ENCODE measurements at regions not wholly inside any gene's neighbourhood (a gene's known extent, or its start where the extent isn't known, plus 50 kb on each side); places are given as distances from the start of the nearest gene placed in this dataset.
A peak's percentile ranks its signal among the peaks of the same experiment; 100 is the strongest.

GRCh38 chr5:103374473-103374963, 116.0 kb downstream of the MACIR start:
- no peak for DNase-seq

DNA sequence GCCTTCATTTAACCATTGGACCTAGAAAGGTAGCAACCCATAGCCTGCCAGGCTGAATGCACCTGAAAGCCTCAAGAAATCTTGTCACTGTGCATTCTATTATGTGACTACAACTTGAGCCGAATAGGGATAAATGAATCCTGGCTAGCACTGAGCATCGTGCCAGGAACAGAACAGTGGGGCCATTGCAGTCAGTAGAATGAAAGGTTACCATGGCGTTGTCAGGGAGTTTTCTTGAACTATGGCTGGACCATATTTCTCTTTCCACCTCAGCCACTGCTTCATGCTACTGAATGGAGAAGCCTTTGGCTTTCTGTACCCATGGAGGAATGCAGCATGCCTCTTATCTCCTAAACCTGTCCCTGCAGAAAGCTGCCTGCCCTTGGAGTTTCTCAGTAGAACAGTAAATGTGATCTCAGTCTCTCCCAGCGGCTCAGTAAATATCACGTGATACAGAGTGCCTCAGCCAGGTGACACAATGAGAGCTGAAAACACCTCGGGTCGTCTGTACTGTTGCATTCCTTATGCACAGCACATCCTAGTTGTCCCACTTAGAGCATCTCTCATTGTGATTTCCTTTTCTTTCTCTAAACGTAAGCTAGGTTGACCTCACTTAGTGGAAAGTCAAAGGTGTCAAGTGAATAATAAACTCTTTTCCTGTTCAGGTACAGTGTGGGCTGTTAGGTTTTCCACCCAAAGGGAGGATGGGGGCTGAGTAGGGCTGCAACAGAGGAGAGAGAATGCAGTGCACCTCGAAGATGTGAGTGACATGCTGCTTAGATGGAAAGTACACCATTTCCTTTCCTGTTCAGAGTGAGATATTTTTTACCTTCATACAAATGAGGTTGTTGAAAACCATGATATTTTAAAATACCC, 115.3 kb downstream of the MACIR start:
- no peak for DNase-seq

- DNase-seq, result no peak
Measured at GRCh38 chr5:103371046-103371607, 112.6 kb downstream of the MACIR start.

DNA sequence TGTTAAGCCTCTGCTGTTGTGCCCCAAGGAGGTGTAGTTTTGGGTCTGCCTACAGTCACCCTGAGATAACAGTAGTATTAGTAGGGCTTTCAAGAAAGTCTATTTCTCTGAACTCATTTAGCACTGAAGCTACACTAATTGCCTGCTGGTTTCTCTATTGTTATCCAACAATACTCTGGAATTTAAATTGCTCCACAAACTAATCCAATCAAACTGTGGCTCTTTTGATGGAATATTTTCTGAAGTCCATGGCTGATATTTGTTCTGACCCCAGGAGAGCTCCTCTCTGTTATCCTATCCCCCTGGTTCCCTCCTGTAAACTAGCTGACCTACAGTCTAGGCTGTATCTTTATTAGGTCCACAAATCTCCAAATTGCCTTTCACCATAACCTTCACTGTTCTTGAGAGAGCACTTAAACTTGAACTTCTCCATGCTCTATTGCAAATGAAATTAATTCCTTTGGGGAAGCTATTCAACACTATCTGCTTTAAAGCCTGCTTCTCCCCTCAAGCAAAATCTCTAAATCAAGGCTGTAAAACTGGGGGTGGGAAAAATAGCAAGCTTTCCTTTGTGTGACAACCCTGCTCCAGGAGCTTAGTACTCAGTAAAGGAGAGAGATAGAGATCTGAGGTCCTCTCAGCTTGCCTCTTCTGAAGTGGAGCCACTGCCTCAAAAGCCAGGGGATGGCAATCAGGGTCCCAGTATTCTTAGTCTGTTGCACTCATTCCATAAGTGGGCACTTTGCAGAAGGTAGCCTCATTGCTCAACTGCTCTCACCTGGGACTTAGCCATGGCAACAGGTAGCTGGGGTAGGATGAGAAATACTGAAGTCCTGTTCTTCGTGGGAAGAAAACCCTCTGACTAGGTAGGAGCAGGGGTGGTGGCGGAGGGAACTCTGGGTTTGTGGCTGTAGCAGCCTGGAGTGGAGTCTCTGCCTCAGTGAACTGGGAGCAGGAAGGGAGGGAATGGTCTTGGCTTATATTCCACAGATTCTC, 110.9 kb downstream of the MACIR start:
- no peak for DNase-seq

DNA sequence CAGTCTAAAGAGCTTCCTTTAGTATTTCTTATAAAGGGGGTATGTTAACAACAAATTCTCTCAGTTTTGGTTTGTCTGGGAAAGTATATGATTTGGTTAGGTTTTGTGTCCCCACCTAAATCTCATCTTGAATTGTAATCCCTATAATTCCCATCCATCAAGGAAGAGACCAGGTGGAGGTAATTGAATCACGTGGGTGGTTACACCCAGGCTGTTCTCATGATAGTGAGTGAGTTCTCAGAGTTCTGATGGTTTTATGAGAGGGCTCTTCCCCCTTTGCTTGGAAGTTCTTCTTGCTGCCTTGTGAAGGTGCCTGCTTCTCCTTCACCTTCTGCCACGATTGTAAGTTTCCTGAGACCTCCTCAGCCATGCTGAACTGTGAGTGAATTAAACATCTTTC, 109.1 kb downstream of the MACIR start:
- no peak for DNase-seq

GRCh38 chr5:103366918-103367549, 108.5 kb downstream of the MACIR start:
- DNase-seq, result no peak

DNA sequence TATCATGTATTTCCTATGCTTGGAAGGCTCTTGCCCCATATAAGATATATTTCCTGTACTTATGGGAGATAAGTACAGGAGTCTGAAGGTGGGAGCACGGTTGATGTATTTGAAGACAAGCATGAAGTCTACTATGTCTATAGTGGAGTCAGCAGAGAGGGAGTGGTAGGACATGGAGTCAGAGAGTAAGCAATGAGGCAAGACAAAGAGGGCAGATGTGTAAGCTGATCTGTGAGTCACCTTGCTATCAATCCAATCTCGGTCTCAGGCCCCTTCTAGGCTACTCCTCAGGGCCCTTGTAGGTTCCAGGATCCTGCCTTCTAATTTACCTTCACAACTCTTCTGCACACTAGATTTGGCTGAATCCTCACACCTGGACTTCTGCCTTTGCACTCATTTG, 105.5 kb downstream of the MACIR start:
- no peak for DNase-seq

- no peak for DNase-seq
Measured at GRCh38 chr5:103362211-103362610, 103.6 kb downstream of the MACIR start.

DNA sequence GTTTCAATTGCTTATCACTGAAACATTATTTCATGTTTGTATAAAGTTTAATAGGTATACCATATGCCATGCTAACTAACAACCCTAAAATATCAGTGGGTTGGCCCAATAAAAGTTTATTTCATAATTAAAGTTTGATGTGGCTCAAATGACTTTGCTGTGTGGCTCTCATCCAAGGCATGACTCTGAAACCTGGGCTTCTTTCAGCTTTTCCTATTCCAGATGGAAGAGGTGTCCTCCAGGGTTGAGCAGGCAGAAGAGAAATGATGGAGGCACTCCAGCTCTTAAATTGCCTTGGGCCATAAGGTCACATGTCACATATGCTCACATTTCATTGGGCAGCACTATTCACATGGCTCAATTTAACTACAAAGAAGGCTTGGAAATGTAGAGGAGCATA, 101.9 kb downstream of the MACIR start:
- DNase-seq, result no peak

DNA sequence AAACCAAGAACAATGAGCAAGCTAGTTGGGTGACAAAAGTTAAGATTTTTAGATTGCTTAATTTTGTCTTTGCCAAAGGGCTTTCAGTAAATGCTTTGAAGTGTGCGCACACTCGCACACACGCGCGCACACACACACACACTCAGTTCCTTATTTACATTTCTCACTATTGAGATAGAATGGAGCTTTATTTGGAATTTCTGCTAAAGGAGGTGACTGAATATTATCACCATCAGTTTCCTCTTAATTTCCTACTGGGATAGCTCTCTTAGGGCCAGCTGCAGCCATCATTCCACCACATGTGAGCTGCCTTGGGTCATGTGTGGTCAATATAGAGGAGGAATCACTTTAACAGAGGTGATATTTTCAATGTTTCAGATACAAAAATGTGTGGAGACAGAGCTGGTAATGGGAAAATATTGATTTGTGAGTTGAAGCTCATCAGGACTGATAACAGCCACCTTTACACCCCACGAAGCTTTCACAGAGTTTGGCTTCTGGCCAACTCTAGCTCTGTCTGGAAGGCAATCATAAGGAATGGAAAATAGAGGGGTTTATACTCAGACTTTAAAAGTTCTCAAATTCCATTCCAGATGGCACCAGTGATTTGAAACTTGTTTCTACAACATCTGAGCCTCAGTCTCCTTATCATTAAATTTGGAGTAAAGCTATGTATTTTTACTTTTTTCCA, 99.9 kb downstream of the MACIR start:
- DNase-seq, result peak; percentile 26

- DNase-seq, result no peak
Measured at GRCh38 chr5:103357636-103358035, 99.1 kb downstream of the MACIR start.

- peak; percentile 8 for DNase-seq
Measured at GRCh38 chr5:103356350-103357091, 98.0 kb downstream of the MACIR start.

DNA sequence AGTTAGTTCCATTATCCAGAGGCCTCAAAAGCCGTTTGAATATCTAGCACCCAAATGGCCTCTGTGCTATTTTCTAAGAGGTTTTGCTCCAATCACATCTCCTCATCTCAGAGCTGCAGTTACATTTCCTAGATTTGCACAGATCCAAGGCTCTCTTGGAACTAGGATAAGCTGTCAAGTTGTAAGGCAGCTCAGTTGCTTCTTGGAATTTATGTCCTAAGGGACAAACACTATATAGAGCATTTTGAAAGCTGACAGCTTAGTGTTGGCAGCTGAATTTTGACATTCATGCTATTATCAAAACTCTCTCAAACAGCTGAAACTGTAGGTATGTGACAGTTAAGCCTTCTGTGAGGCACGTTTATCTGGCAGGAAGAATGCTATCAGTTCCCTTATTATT, 97.0 kb downstream of the MACIR start:
- DNase-seq, result no peak

- no peak for DNase-seq
Measured at GRCh38 chr5:103354446-103354845, 95.9 kb downstream of the MACIR start.

DNA sequence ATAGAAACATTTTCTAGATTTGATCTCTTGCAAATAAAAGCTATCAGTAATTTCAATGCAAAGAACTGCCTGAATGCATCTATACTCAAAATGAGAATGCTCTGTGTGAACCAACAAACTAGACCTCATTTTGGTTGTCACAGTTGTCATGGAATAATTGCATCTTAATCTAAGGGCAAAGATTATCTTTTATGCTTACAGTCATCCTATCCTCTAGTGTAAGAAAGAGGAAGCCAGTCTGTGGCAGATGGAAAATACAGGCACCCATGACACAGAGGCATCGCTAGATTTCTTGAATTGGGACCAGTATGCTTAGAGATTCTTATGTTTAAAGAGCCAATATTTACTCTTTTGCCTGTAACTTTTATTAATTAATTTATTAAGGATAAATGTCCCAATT, 95.0 kb downstream of the MACIR start:
- DNase-seq, result no peak

- DNase-seq, result no peak
Measured at GRCh38 chr5:103347716-103348423, 89.3 kb downstream of the MACIR start.

DNA sequence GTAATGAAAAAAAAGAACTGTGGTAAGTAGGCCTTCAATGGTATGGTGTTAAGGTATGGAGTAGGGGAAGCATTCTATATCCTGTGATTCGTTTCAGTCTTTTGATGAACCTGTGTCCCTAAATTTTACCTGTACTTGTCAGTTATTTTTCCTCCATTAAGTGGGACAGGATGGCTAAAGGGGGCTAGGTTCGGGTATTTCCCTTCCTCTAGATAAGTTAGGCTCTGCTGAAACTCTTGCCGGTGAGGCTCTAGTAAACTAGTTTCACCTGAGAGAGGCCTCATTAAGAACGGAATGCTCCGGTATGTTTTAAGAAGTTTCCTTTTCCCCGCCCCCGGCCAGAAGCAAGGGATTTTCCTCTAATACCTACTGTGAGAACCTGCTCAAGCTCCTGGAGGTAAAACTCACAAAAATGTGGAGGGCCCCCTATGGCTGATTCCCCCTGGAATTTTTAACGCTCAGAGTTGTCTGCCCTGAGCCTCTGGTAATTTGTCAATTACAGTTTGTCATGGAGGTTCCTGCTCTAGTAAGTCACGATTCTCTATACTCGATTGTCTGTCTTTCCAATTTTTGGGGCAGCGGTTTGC, 87.7 kb downstream of the MACIR start:
- DNase-seq, result no peak

GRCh38 chr5:103345461-103345860, 86.9 kb downstream of the MACIR start:
- no peak for DNase-seq

- DNase-seq, result peak; percentile 31
Measured at GRCh38 chr5:103340717-103341388, 82.3 kb downstream of the MACIR start.

Data from dermis blood vessel endothelial cell (primary cell).